IPS-20b (cell line): ENCODE measurements at regions not wholly inside any gene's neighbourhood (a gene's known extent, or its start where the extent isn't known, plus 50 kb on each side); places are given as distances from the start of the nearest gene placed in this dataset.

ENCODE experiments used
- H3K27ac ChIP-seq: one replicate; pipeline ENCODE4 v1.5.1; 2013; ENCODE audit warnings: low read length
- H3K27me3 ChIP-seq: 2 replicates; pipeline ENCODE4 v1.6.1; 2013; ENCODE audit warnings: mild to moderate bottlenecking, low read length, inconsistent platforms; ENCODE audit not compliant: insufficient read depth
- H3K36me3 ChIP-seq: 2 replicates; pipeline ENCODE4 v1.6.1; 2013; ENCODE audit warnings: low read depth, mild to moderate bottlenecking, inconsistent platforms, low read length, moderate library complexity; ENCODE audit not compliant: insufficient read depth
- H3K4me1 ChIP-seq: 2 replicates; pipeline ENCODE4 v1.6.1; 2013; ENCODE audit warnings: mild to moderate bottlenecking, control low read depth, inconsistent platforms, low read length, moderate library complexity; ENCODE audit not compliant: insufficient read depth
- H3K4me3 ChIP-seq: 2 replicates; pipeline ENCODE4 v1.5.1; 2013; ENCODE audit warnings: mild to moderate bottlenecking, low read length, inconsistent platforms
- H3K9ac ChIP-seq: 2 replicates; pipeline ENCODE4 v1.6.1; 2013; ENCODE audit warnings: low read depth, mild to moderate bottlenecking, inconsistent platforms, low read length, moderate library complexity
- H3K9me3 ChIP-seq: 2 replicates; pipeline ENCODE4 v1.6.1; 2013; ENCODE audit warnings: mild to moderate bottlenecking, low read depth, low read length, inconsistent platforms; ENCODE audit not compliant: insufficient read depth

DNA sequence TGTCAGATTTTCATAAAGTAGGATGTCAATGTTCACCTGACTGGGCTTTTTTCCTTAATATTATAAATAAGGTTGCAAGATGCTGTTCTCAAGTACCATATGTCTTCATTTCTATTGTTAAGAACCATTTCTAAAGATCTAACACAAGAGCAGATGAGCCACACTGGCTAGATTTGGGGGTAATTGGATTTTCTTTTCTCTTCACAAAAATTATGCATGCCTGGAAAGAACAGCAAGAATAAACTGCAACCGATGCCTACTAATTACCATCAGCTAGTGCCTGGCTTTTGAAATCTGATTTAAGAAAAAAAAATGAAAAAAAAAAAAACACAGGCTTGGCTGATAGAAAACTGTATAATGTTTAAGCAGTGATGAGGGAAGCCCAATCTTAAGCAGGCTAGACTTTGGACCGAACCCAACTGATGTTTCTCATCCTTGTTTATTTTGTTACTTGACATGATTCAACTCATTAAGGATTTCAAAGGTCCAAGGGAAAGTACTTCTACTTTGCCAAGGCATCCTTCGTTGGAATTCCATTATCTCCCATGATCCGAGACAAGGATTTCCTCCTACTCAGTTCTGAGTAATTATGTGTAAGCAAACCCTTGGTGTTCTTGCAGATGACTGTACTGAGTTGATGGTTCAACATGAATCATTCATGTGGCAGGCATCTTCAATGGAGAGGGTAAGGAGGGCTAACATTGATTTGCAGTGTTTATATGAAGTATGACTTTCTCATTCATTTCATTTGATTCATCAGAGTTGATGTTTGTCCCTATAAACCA lies 300.5 kb downstream of the SPRY2 start:
- no peaks in the 10 kb centered on the region for H3K4me1 ChIP-seq
- H3K27ac ChIP-seq, result no peak overlapping the region

DNA sequence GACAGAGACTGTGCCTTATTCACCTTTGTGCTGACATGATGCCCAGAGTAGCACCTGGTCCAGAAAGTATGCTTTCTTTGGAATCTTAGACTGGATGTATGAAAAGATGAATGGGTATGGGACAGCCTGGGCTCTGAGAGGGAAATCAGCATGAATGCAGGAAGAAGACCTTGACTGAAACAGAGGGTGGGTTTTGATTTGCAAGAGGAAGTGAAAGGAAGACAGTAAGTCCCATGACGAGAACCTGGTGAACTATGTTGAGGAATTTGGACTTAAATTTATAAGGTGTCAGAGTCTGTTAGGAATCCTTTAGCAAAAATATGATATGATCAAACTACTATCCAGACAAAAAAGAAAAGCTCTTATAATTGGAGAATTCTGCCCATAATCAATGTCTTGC lies 301.9 kb downstream of the SPRY2 start:
- Histone ChIP-seq H3K9ac (no peak overlapping the region), H3K27ac (no peak overlapping the region), H3K27me3 (no peaks in the 10 kb centered on the region), H3K36me3 (no peaks in the 10 kb centered on the region), H3K4me3 (no peak overlapping the region), H3K4me1 (no peaks in the 10 kb centered on the region), H3K9me3 (no peaks in the 10 kb centered on the region)

More for the DNA sequence above, 300.5 kb downstream of the SPRY2 start:
- Histone ChIP-seq H3K9me3 (no peaks in the 10 kb centered on the region), H3K27me3 (no peaks in the 10 kb centered on the region), H3K9ac (no peak overlapping the region), H3K4me3 (no peak overlapping the region), H3K36me3 (no peaks in the 10 kb centered on the region)

DNA sequence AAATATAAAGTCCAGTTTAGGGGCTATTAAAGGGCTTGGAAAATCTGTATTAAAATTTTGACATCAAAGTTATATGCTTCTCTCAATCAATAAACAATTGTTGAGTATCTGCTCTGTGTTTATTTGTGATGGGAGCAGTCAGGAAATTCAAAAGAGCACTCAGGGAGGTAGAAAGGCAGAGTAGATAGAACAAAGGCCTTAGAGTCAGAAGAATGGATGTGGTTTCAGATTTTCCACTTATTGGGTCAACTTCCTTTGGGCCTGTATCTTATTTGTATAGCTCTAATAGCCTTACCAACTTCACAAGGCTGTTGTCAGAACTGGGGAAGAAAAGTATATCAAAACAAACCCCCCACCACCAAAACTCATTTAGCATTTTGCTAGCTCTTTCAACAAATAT lies 302.6 kb downstream of the SPRY2 start:
- H3K9ac ChIP-seq, result no peak overlapping the region
- no peaks in the 10 kb centered on the region for H3K4me1 ChIP-seq
- no peaks in the 10 kb centered on the region for H3K36me3 ChIP-seq
- H3K27me3 ChIP-seq, result no peaks in the 10 kb centered on the region
- no peak overlapping the region for H3K27ac ChIP-seq
- no peak overlapping the region for H3K4me3 ChIP-seq
- no peaks in the 10 kb centered on the region for H3K9me3 ChIP-seq

DNA sequence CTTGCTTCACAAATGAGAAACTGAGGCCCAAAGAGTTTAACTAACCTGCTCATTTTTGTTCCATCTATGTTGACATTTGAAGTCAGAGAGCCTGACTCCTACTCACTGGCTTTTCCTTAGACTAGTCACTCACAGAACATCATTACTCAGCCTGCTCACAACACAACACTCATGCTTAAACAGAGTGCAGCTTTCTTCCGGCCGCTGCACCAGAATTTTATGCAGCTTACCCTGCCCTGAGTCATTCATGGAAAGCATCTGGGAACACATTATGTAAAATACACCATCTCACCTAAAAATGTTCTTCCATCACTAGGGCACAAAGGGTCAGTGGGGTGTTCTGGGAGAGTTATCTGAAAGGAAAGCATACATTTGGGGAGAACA lies 303.4 kb downstream of the SPRY2 start:
- no peaks in the 10 kb centered on the region for H3K4me1 ChIP-seq
- H3K27me3 ChIP-seq, result no peaks in the 10 kb centered on the region
- H3K9ac ChIP-seq, result no peak overlapping the region
- H3K36me3 ChIP-seq, result no peaks in the 10 kb centered on the region
- no peaks in the 10 kb centered on the region for H3K9me3 ChIP-seq
- H3K4me3 ChIP-seq, result no peak overlapping the region
- H3K27ac ChIP-seq, result no peak overlapping the region

DNA sequence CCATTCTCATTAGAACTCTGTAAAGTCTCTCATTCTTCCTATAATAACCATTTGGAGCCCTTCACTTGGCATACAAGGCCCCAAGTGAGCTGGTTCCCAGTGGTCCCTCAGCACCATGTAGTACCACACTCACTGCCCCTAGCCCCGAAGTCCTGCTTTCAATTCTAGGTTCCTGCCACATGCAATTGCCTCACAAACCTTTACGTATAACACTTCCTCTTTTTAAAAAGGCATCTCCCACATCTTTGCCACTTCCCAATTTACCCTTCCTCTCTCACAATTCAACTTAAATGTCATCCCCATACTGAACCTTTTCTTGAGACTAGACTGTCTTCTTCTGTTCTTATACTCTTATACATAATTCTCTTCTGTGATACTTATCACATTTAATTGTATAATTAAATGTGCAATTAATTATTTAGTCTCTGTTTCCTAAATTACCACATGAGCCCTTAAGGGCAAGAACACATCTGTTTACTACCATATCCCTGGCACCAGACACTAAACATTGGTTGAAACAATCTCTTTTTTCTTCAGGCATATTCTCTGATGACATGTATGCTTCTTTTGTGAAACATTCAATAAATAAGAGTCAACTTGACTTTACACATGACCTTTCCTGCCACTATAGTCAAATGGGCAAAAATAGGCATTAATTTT lies 304.0 kb downstream of the SPRY2 start:
- no peaks in the 10 kb centered on the region for H3K4me1 ChIP-seq
- H3K27ac ChIP-seq, result no peak overlapping the region
- no peak overlapping the region for H3K9ac ChIP-seq
- H3K9me3 ChIP-seq, result no peaks in the 10 kb centered on the region
- H3K36me3 ChIP-seq, result no peaks in the 10 kb centered on the region
- no peaks in the 10 kb centered on the region for H3K27me3 ChIP-seq
- no peak overlapping the region for H3K4me3 ChIP-seq

DNA sequence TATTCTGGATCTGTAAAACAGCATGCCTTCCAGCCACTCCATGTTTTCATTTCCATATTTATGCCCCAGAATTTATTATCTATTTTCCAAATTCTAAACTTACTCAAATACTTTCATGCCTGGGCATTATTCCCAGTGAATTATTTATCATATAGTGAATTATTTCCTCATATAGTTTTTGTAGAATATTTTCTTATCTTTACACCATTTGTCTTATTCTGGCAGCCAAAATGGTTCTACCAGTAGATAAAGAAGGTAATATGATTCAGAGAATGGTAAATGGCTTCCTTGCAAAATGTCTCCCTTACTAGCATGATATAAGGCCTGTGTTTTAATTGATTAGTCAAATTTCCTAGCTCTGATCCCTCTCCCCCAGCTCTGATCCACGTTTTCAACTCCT lies 305.8 kb downstream of the SPRY2 start:
- no peak overlapping the region for H3K9ac ChIP-seq

DNA sequence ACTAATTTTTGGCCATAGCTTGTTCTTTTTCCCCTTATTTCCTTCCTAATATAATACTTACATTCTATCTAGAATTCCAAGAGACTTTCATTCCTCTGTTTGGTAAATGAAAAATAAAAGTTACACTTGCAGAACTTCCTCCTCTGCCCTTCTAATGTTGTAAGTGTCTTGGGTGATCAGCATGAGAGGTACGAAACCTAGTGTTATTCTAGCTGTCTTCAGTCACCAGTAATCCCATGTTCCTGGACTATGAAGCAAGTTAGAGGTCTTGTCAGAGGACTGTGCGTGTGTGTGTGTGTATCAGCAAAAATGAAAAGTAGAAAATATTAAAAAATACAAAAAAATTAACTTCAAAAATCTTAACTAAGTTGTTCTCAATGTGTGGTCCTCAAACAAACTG lies 307.0 kb downstream of the SPRY2 start:
- H3K9me3 ChIP-seq, result no peaks in the 10 kb centered on the region
- H3K9ac ChIP-seq, result no peak overlapping the region
- no peaks in the 10 kb centered on the region for H3K4me1 ChIP-seq
- no peaks in the 10 kb centered on the region for H3K36me3 ChIP-seq
- no peak overlapping the region for H3K4me3 ChIP-seq
- no peak overlapping the region for H3K27ac ChIP-seq
- no peaks in the 10 kb centered on the region for H3K27me3 ChIP-seq

More for the DNA sequence above, 305.8 kb downstream of the SPRY2 start:
- H3K9me3 ChIP-seq, result no peaks in the 10 kb centered on the region
- no peak overlapping the region for H3K27ac ChIP-seq
- H3K4me3 ChIP-seq, result no peak overlapping the region
- H3K36me3 ChIP-seq, result no peaks in the 10 kb centered on the region
- no peaks in the 10 kb centered on the region for H3K4me1 ChIP-seq
- no peaks in the 10 kb centered on the region for H3K27me3 ChIP-seq

DNA sequence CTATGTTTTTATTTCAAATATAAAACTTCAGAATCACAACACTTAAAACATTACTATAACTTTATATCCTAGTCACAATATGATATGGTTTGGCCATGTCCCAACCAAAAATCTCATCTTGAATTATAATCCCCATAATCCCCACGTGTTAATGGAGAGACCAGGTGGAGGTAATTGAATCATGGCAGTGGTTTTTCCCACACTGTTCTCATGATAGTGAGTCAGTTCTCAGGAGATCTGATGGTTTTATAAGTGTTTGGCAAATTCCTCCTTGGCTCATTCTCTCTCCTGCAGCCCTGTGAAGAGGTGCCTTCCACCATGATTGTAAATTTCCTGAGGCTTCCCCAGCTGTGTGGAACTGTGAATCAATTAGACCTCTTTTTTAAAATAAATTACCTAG lies 307.6 kb downstream of the SPRY2 start:
- Histone ChIP-seq H3K36me3 (no peaks in the 10 kb centered on the region), H3K27me3 (no peaks in the 10 kb centered on the region), H3K9me3 (no peaks in the 10 kb centered on the region), H3K9ac (no peak overlapping the region), H3K4me3 (no peak overlapping the region), H3K4me1 (no peaks in the 10 kb centered on the region), H3K27ac (no peak overlapping the region)

DNA sequence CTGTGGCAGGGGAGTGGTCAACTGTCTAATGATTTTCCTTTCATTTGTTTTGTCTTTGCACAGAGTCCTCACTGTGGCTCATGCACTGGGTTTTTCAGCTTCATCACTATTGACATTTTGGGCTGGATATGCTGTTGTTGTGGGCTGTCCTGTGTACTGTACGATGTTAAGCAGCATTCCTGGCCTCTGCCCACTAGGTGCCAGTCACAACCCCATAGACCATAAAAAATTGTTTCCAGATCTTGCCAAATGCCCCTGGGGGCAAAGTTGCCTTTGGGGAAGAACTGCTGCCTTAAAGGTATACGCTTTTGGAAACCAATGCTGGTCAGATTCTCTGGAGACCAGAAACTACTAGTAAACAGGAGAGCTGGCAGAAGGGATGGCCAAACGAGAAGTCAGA lies 310.4 kb downstream of the SPRY2 start:
- Histone ChIP-seq H3K36me3 (no peaks in the 10 kb centered on the region), H3K9me3 (no peaks in the 10 kb centered on the region), H3K4me1 (no peaks in the 10 kb centered on the region), H3K9ac (no peak overlapping the region), H3K4me3 (no peak overlapping the region), H3K27ac (no peak overlapping the region), H3K27me3 (no peaks in the 10 kb centered on the region)

DNA sequence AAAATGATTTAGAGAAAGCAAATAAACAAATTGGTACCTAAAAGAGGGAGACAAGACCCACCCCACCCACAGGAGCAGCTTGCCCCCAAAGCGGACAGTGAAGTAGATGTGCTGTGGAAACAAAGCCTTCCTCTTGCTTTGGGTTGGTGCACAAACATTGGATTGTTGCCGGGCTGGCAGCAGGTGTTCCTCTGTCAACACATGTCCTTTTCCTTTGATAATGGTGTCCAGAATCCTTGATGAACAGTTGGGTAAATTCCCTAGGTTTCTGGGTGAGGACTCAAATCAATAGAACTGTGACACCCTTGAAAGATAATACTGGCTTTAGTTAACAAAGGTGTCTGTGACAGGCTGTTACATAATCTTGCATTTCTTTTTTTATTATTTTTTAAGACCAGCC lies 311.8 kb downstream of the SPRY2 start:
- Histone ChIP-seq H3K4me3 (no peak overlapping the region), H3K4me1 (no peaks in the 10 kb centered on the region), H3K9me3 (no peaks in the 10 kb centered on the region), H3K9ac (no peak overlapping the region), H3K36me3 (no peaks in the 10 kb centered on the region), H3K27me3 (no peaks in the 10 kb centered on the region), H3K27ac (no peak overlapping the region)

DNA sequence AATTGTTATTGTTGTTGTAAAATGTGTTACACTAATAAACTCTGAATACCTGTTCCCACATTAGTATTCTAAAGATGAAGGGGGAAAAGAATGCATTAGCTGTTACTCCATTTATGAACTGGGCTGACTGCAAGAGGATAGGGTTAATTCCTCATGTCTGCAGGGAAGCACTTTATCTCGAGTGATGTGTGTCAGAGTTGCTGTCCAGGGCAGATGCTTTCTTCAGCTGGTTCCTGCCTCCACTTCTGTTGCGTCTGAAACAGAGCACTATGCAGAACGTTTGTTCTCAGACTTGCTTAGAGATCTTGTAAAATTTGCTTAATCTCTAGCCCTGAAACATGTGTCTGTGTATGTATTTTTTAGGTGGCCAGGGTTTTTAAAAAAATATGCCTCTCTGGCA lies 318.8 kb downstream of the SPRY2 start:
- Histone ChIP-seq H3K4me1 (peaks cover 3% of the 10 kb centered on the region), H3K36me3 (no peaks in the 10 kb centered on the region), H3K9ac (no peak overlapping the region), H3K4me3 (no peak overlapping the region), H3K27ac (no peak overlapping the region), H3K27me3 (no peaks in the 10 kb centered on the region), H3K9me3 (no peaks in the 10 kb centered on the region)

DNA sequence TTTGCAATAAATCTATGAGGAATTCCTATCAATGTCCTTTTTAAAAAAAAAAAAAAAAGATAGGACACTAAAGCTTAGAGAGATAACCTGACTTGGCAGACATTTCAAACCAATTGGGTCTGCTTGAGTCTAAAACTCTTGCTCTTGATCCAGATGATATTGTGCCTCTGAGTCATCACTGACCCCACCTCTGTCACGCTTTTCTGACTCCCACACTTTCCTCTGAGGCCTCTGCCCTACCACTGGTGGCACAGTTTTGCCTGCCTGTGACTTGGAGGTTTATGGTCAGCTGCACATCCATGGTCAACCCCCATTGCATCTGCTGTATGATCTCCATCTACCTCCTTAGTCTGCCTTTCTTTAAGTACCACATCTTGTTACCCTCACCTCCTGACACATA lies 328.7 kb downstream of the SPRY2 start:
- H3K4me3 ChIP-seq, result no peak overlapping the region
- H3K9me3 ChIP-seq, result no peaks in the 10 kb centered on the region
- H3K4me1 ChIP-seq, result no peaks in the 10 kb centered on the region
- no peak overlapping the region for H3K27ac ChIP-seq
- no peak overlapping the region for H3K9ac ChIP-seq
- H3K27me3 ChIP-seq, result no peaks in the 10 kb centered on the region
- H3K36me3 ChIP-seq, result no peaks in the 10 kb centered on the region
